ENCODE measurements at regions not wholly inside any gene's neighbourhood (a gene's known extent, or its start where the extent isn't known, plus 50 kb on each side); places are given as distances from the start of the nearest gene placed in this dataset.

DNA sequence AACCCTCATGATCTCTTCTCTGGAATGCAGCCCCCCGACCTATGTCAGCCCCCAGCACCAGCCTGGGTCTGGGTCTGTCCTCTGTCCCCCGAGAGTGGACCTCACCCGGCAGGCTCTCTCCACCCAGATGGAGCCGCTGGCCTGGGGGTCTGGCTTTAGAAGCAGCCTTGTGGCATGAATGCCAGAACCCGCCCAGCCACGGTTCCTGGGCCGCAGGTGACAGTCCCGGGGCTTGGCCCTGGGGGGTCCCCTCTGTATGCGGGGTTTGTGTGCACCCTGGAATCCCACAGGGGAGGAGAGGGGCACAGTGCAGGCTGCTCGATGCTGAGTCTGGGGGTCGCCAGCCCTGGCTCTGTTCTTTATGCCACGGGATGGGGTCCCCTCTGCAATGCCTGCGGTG lies 96.0 kb upstream of the ACTRT2 start:
- Histone ChIP-seq H3K4me3 (replicated peaks in 1 of 3) (no peak overlapping the region), H3K9me3 (no peaks in the 10 kb centered on the region), H3K4me1 (peaks cover 0 to 4% of the 10 kb centered on the region in 2 donors), H3K36me3 (no peaks in the 10 kb centered on the region), H3K27ac (no peak overlapping the region), H3K27me3 (no peaks in the 10 kb centered on the region)
- intact Hi-C loops (cut with DNase I): no loop called here
- 91 to 94% methylated on average over 7 to 11 of the region's 13 CpGs for WGBS, 2 donors
- no peak for DNase-seq
- TF ChIP-seq, protein P1, sequence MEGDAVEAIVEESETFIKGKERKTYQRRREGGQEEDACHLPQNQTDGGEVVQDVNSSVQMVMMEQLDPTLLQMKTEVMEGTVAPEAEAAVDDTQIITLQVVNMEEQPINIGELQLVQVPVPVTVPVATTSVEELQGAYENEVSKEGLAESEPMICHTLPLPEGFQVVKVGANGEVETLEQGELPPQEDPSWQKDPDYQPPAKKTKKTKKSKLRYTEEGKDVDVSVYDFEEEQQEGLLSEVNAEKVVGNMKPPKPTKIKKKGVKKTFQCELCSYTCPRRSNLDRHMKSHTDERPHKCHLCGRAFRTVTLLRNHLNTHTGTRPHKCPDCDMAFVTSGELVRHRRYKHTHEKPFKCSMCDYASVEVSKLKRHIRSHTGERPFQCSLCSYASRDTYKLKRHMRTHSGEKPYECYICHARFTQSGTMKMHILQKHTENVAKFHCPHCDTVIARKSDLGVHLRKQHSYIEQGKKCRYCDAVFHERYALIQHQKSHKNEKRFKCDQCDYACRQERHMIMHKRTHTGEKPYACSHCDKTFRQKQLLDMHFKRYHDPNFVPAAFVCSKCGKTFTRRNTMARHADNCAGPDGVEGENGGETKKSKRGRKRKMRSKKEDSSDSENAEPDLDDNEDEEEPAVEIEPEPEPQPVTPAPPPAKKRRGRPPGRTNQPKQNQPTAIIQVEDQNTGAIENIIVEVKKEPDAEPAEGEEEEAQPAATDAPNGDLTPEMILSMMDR (IDR thresholded peaks at IDR 0.05): no peak
- TF ChIP-seq POLR2A (IDR thresholded peaks at IDR 0.05): no peak

DNA sequence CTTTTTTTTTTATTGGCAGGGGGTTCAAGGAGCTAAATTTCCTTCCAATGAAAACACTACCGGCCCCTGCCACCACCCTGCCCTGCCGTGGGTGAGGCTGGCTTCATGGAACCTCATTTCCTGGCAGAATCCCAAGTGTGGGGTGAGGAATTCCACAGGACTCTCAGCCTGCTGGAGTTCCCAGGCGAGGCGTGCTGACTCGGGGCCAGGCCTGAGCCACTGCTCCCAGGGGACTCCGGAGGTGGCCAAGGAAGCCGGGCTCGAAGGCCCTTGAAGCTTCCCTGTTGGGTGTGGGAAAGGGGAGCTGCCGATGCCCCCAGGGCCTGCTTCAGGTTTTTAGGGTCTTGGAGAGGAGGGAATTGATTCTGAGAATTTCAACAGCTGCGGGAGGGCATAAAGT lies 95.3 kb upstream of the ACTRT2 start:
- peaks cover 0 to 4% of the 10 kb centered on the region in 2 donors for H3K4me1 ChIP-seq
- no peak for TF ChIP-seq POLR2A (IDR thresholded peaks at IDR 0.05)
- TF ChIP-seq, protein P1 (IDR thresholded peaks at IDR 0.05): no peak
- peak; percentile 80 to 83 for DNase-seq
- H3K27me3 ChIP-seq: no peaks in the 10 kb centered on the region
- H3K27ac ChIP-seq: no peak overlapping the region
- H3K4me3 ChIP-seq (replicated peaks in 1 of 3): no peak overlapping the region
- H3K36me3 ChIP-seq: no peaks in the 10 kb centered on the region
- no peaks in the 10 kb centered on the region for H3K9me3 ChIP-seq
- 27 to 36% methylated on average over 3 to 6 of the region's 10 CpGs for WGBS, 2 donors
- intact Hi-C loops (cut with DNase I): no loop called here

DNA sequence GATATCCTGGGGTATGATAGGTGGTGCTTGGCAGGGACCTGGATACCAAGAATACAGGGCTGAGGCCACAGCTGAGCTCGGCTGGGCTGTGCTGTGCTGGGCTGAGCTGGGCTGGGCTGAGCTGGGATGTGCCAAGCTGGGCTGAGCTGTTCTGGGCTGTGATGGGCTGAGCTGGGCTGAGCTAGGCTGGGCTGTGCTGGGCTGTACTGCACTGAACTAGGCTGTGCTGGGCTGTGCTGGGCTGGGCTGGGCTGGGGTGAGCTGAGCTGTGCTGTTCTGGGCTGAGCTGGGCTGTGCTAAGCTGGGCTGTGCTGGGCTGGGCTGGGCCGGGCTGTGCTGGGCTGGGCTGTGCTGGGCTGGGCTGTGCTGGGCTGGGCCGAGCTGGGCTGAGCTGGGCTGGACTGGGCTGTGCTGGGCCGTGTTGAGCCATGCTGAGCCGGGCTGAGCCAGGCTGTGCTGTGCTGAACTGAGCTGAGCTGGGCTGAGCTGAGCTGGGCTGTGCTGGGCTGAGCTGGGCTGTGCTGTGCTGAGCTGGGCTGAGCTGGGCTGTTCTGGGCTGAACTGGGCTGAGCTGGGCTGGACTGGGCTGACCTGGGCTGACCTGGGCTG lies 94.7 kb upstream of the ACTRT2 start:
- Histone ChIP-seq H3K9me3 (no peaks in the 10 kb centered on the region), H3K4me3 (replicated peaks in 1 of 3) (no peak overlapping the region), H3K36me3 (no peaks in the 10 kb centered on the region), H3K27me3 (no peaks in the 10 kb centered on the region), H3K4me1 (peaks cover 0 to 4% of the 10 kb centered on the region in 2 donors), H3K27ac (no peak overlapping the region)
- intact Hi-C loops (cut with DNase I): no loop called here
- no peak for DNase-seq
- WGBS, 2 donors: 86 to 89% methylated on average over 1 of the region's 5 CpGs
- TF ChIP-seq, protein P1 (IDR thresholded peaks at IDR 0.05): no peak
- TF ChIP-seq POLR2A (IDR thresholded peaks at IDR 0.05): no peak

DNA sequence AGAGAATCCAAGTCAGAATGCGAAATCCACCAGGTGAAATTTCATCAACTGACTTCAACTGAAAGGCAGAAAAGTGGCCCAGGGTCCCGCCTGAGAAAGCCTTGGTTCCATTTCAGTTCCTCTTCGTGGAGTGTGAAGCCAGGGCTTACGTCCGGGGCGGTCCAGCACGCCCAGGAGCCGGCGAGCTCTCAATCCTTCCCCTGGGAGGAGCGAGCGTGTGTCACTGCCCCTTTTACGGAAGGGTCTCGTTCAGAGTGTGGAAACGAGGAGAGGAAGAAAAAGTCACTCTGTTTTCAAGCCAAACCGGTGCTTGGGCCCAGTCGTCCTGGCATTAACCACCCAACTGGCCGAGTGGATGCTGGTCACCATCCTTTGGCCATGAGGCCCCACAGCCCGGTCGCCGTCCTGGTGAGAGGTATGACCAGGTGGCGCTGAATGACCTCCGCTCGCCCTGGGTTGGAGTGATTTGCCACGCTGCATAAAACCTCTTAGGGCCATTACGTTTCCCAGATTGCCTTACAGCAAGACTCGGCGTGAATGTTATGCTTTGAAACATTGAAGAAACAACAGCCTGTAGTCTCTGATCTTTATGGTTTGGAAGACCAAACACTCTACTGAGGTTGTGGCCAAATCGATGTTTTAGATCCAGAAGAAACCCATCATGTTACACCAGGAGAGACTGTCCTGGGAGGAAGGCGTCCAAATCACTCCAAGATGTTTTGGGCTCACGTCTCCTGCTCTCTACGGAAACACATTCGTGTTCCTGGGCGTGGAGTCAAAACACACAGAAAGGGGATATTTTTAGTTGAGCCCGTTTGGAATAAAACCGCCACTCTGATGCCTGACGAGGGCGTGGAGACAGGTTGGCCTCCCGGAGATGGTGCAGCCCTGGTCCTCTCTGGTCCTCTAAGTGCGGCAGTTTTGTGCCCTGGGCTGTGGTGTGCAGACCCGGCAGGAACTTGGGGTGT lies 93.6 kb upstream of the ACTRT2 start:
- H3K4me3 ChIP-seq (replicated peaks in 1 of 3): no peak overlapping the region
- intact Hi-C loops (cut with DNase I): no loop called here
- DNase-seq: no peak
- no peaks in the 10 kb centered on the region for H3K36me3 ChIP-seq
- H3K9me3 ChIP-seq: no peaks in the 10 kb centered on the region
- no peaks in the 10 kb centered on the region for H3K27me3 ChIP-seq
- H3K4me1 ChIP-seq: peaks cover 0 to 4% of the 10 kb centered on the region in 2 donors
- H3K27ac ChIP-seq: no peak overlapping the region
- no peak for TF ChIP-seq POLR2A (IDR thresholded peaks at IDR 0.05)
- TF ChIP-seq, protein P1 (IDR thresholded peaks at IDR 0.05): no peak
- 81 to 88% methylated on average over 37 of the region's 40 CpGs for WGBS, 2 donors
